ENCODE measurements at regions not wholly inside any gene's neighbourhood (a gene's known extent, or its start where the extent isn't known, plus 50 kb on each side); places are given as distances from the start of the nearest gene placed in this dataset.

GRCh38 chr2:56971383-56971974 lies 787.7 kb downstream of the CCDC85A start:
- no peak overlapping the region for H3K4me3 ChIP-seq (ENCODE audit: control insufficient read depth, low read depth, low read length)
- no peak for TF ChIP-seq CTCF (IDR thresholded peaks at IDR 0.05; ENCODE audit: control insufficient read depth, insufficient read depth, low read depth, low read length, missing control alignments)
- DNase-seq (ENCODE audit: low read depth) = no peak

- H3K4me3 ChIP-seq (ENCODE audit: control insufficient read depth, low read depth, low read length) = no peak overlapping the region
- no peak for TF ChIP-seq CTCF (IDR thresholded peaks at IDR 0.05; ENCODE audit: control insufficient read depth, insufficient read depth, low read depth, low read length, missing control alignments)
- no peak for DNase-seq (ENCODE audit: low read depth)
Observed at GRCh38 chr2:56981554-56981953, 797.8 kb downstream of the CCDC85A start.

- DNase-seq (ENCODE audit: low read depth) = no peak
- H3K4me3 ChIP-seq (ENCODE audit: control insufficient read depth, low read depth, low read length) = no peak overlapping the region
- no peak for TF ChIP-seq CTCF (IDR thresholded peaks at IDR 0.05; ENCODE audit: control insufficient read depth, insufficient read depth, low read depth, low read length, missing control alignments)
Observed at GRCh38 chr2:56985609-56986008, 801.8 kb downstream of the CCDC85A start.

- DNase-seq (ENCODE audit: low read depth) = no peak
- H3K4me3 ChIP-seq (ENCODE audit: control insufficient read depth, low read depth, low read length) = no peak overlapping the region
- TF ChIP-seq CTCF (IDR thresholded peaks at IDR 0.05; ENCODE audit: control insufficient read depth, insufficient read depth, low read depth, low read length, missing control alignments) = no peak
Observed at GRCh38 chr2:57022496-57022895, 838.7 kb downstream of the CCDC85A start.

- H3K4me3 ChIP-seq (ENCODE audit: control insufficient read depth, low read depth, low read length) = no peak overlapping the region
- no peak for DNase-seq (ENCODE audit: low read depth)
- no peak for TF ChIP-seq CTCF (IDR thresholded peaks at IDR 0.05; ENCODE audit: control insufficient read depth, insufficient read depth, low read depth, low read length, missing control alignments)
Observed at GRCh38 chr2:57044931-57045635, 861.3 kb downstream of the CCDC85A start.

- no peak for TF ChIP-seq CTCF (IDR thresholded peaks at IDR 0.05; ENCODE audit: control insufficient read depth, insufficient read depth, low read depth, low read length, missing control alignments)
- DNase-seq (ENCODE audit: low read depth) = no peak
- no peak overlapping the region for H3K4me3 ChIP-seq (ENCODE audit: control insufficient read depth, low read depth, low read length)
Observed at GRCh38 chr2:57049273-57049672, 865.5 kb downstream of the CCDC85A start.

Data from AG09309 (cell line).